Activated CD4-positive, alpha-beta T cell treated with anti-CD3 and anti-CD28 coated beads for 24 hours (primary cell): ENCODE measurements at regions not wholly inside any gene's neighbourhood (a gene's known extent, or its start where the extent isn't known, plus 50 kb on each side); places are given as distances from the start of the nearest gene placed in this dataset.
"Not testable (repeated sequence)": the region's sequence is repeated elsewhere in the genome, so short reads cannot be mapped to it uniquely, and the experiment has no call there.

Experiments used
- DNase-seq, 2 donors: peaks; one replicate each; pipeline ENCODE4 v3.0.0-alpha.2; 2020; ENCODE audit warnings: low read depth in 2 of 2

GRCh38 chr3:102036017-102036416 is 186.7 kb downstream of the NFKBIZ start:
- no peak for DNase-seq

GRCh38 chr3:102036472-102036871 is 187.2 kb downstream of the NFKBIZ start:
- no peak for DNase-seq

- no peak for DNase-seq
Measured at GRCh38 chr3:102037209-102037608, 187.9 kb downstream of the NFKBIZ start.

- DNase-seq = no peak
Measured at GRCh38 chr3:102037791-102038190, 188.5 kb downstream of the NFKBIZ start.

GRCh38 chr3:102038477-102039142 is 189.3 kb downstream of the NFKBIZ start:
- no peak for DNase-seq

GRCh38 chr3:102040144-102040543 is 190.8 kb downstream of the NFKBIZ start:
- not testable (repeated sequence) for DNase-seq

GRCh38 chr3:102053375-102053989 is 204.2 kb downstream of the NFKBIZ start:
- DNase-seq = no peak

GRCh38 chr3:102054543-102055080 is 205.3 kb downstream of the NFKBIZ start:
- DNase-seq = no peak

GRCh38 chr3:102057781-102058421 is 208.6 kb downstream of the NFKBIZ start:
- DNase-seq = no peak

- DNase-seq = no peak
Measured at GRCh38 chr3:102059145-102059943, 210.0 kb downstream of the NFKBIZ start.

GRCh38 chr3:102060814-102061213 is 211.5 kb downstream of the NFKBIZ start:
- DNase-seq = no peak

GRCh38 chr3:102063572-102063971 is 214.3 kb downstream of the NFKBIZ start:
- DNase-seq = no peak

- DNase-seq = no peak
Measured at GRCh38 chr3:102066470-102066869, 217.2 kb downstream of the NFKBIZ start.

- DNase-seq = no peak
Measured at GRCh38 chr3:102068327-102068726, 219.0 kb downstream of the NFKBIZ start.

- no peak for DNase-seq
Measured at GRCh38 chr3:102068736-102069135, 219.4 kb downstream of the NFKBIZ start.

GRCh38 chr3:102069211-102069662 is 219.9 kb downstream of the NFKBIZ start:
- DNase-seq = no peak

- no peak for DNase-seq
Measured at GRCh38 chr3:102074946-102075345, 225.6 kb downstream of the NFKBIZ start.

GRCh38 chr3:102078401-102078800 is 229.1 kb downstream of the NFKBIZ start:
- DNase-seq = no peak

- no peak for DNase-seq
Measured at GRCh38 chr3:102078854-102079808, 229.8 kb downstream of the NFKBIZ start.

- no peak for DNase-seq
Measured at GRCh38 chr3:102079809-102080197, 230.5 kb downstream of the NFKBIZ start.
